Pancreas (tissue), 10 donors: ENCODE measurements at regions not wholly inside any gene's neighbourhood (a gene's known extent, or its start where the extent isn't known, plus 50 kb on each side); places are given as distances from the start of the nearest gene placed in this dataset.
"Not testable (repeated sequence)": the region's sequence is repeated elsewhere in the genome, so short reads cannot be mapped to it uniquely, and the experiment has no call there.

Source experiments
- ATAC-seq, 4 donors: fragments of 200-7000 bp; cut with Tn5 transposase; one replicate each; pipeline versions ENCODE4 v1.8.0 to v1.9.1; 2020; ENCODE audit warnings: mild to moderate bottlenecking in 4 of 4, moderate library complexity in 4 of 4
- DNase-seq, 6 donors: peaks; one replicate each; pipeline ENCODE4 v3.0.0-alpha.2; 2020
- FAIRE-seq: peaks from 2 replicates; lab custom pipeline; 2012; peaks lifted over from hg19 to GRCh38; lab: Jason Lieb, UNC
- H3K27ac ChIP-seq, 4 donors: fragments of 200-600 bp; sonication (generic); 1 replicate in 3 of 4; 2 replicates in 1 of 4; pipeline versions ENCODE4 v1.5.0 to v1.8.0; 2020
- H3K27me3 ChIP-seq, 4 donors: fragments of 200-600 bp; one replicate each; pipeline ENCODE4 v1.8.0; 2021
- H3K36me3 ChIP-seq, 3 donors: fragments of 200-600 bp; sonication (generic) in 1 of 3; one replicate each; pipeline versions ENCODE4 v1.5.0 to v1.8.0; 2020 to 2021
- H3K4me1 ChIP-seq, 3 donors: fragments of 200-600 bp; one replicate each; pipeline ENCODE4 v1.8.0; 2021
- H3K4me3 ChIP-seq, 4 donors: fragments of 200-600 bp; sonication (generic) in 2 of 4; one replicate each; pipeline versions ENCODE4 v1.5.0 to v1.8.0; 2020 to 2021
- H3K9me3 ChIP-seq, 4 donors: fragments of 200-600 bp; one replicate each; pipeline ENCODE4 v1.8.0; 2021
- CTCF ChIP-seq, 4 donors: fragments of 200-600 bp; sonication (generic) in 3 of 4; IDR thresholded peaks; one replicate each; pipeline versions ENCODE4 v1.5.0 to v1.8.0; 2021; ENCODE audit warnings: antibody characterized with exemption in 4 of 4
- WGBS, 2 donors: extraction: QIAGEN DNeasy Blood & Tissue Kit; methylation state at CpG; one replicate each; pipeline ENCODE4 v1.1.7; 2013; 5-methylcytosine and 5-hydroxymethylcytosine counted together
- intact Hi-C, 3 donors: fragments of 100-400 bp; cut with DNase I; formaldehyde crosslinking; loops; one replicate each; pipeline versions ENCODE4 v1.11.1 to v1.14.2; 2022
- donor health status: healthy with polysubstance abuse.
- donor health status: DM: no; HTN: no; CAD: no; lungs with moderate emphysema.
- donor health status: DM: no; HTN: no; CAD: no.
- donor health status: control.
- donor health status: control.
- donor health status: Bipolar disorder and iron deficiency.
- donor health status: DM: yes; HTN: yes; CAD: no.
- donor health status: DM: no; HTN: no; CAD: no.
- donor health status: DM: no; HTN: no; CAD: no.
- donor health status: DM: yes; HTN: yes; CAD: no.

DNA sequence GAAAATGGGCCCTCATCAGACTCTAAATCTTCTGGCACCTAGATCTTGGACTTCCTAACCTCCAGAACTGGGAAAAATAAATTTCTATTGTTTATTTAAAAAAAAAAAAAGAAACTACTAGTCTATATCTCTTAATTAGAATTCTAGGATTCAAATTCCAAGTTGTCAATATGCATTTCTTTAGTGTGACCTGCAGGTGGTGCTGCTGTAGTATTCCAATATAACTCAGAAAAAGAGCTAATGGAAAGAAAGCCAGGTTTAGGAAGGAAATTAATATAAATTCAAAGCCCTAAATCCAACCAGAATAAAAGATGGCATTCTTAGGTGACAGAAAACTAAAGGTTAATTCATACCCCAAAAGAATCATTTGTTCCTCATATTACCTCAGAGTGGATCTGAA, 80.0 kb upstream of the NALF2 start:
- FAIRE-seq (peak; percentile 89), ATAC-seq (no peak), DNase-seq (no peak)
- no peaks in the 10 kb centered on the region for H3K36me3 ChIP-seq
- H3K27ac ChIP-seq: no peak overlapping the region
- peaks cover 0 to 27% (median 3%) of the 10 kb centered on the region in 4 donors for H3K27me3 ChIP-seq
- no peaks in the 10 kb centered on the region for H3K4me1 ChIP-seq
- TF ChIP-seq CTCF (IDR thresholded peaks at IDR 0.05): peak in 1 of 4 donors; percentile 8
- intact Hi-C loops: no loop called here
- no peaks in the 10 kb centered on the region for H3K9me3 ChIP-seq
- H3K4me3 ChIP-seq: no peak overlapping the region

DNA sequence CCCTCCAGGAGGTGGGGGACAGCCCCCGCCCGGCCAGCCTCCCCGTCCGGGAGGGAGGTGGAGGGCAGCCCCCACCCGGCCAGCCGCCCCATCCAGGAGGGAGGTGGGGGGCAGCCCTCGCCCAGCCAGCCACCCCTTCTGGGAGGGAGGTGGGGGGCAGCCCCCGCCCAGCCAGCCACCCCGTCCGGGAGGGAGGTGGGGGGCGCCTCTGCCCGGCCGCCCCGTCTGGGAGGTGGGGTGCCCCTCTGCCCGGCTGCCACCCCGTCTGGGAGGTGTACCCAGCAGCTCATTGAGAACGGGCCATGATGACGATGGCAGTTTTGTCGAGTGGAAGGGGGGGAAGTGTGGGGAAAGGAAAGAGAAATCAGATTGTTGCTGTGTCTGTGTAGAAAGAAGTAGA, 81.9 kb upstream of the NALF2 start:
- H3K36me3 ChIP-seq, intact Hi-C loops, H3K4me3 ChIP-seq, DNase-seq, ATAC-seq, H3K9me3 ChIP-seq, H3K27ac ChIP-seq, FAIRE-seq, H3K4me1 ChIP-seq: not testable (repeated sequence)
- 80 to 91% methylated on average over 12 to 16 of the region's 19 CpGs for WGBS, 2 donors
- peaks cover 0 to 14% (median 0%) of the 10 kb centered on the region in 4 donors for H3K27me3 ChIP-seq

DNA sequence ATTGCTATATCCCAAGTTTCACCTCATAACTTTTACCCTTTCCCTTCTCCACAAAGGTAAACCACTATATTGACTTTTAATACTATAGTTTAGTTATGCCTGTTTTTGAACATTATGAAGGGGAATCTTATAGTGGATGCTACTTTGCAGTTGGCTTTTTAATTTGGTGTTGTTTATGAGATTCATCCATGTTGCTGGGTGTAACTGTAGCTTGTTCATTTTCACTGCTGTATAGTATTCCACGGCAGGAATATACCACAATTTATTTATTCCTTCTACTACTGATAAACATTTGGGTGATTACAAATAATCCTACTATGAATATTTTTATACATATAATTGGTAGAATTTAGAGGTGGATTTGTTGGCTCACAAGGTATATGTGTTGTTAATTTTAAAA, 88.4 kb upstream of the NALF2 start:
- FAIRE-seq (peak; percentile 74), DNase-seq (no peak), ATAC-seq (no peak)
- TF ChIP-seq CTCF (IDR thresholded peaks at IDR 0.05): no peak
- 92 to 93% methylated on average over 1 of the region's 1 CpG for WGBS, 2 donors
- Histone ChIP-seq H3K9me3 (no peaks in the 10 kb centered on the region), H3K36me3 (no peaks in the 10 kb centered on the region), H3K4me1 (no peaks in the 10 kb centered on the region), H3K4me3 (no peak overlapping the region), H3K27me3 (peaks cover 0 to 7% (median 0%) of the 10 kb centered on the region in 4 donors), H3K27ac (no peak overlapping the region)
- intact Hi-C loops: no loop called here

DNA sequence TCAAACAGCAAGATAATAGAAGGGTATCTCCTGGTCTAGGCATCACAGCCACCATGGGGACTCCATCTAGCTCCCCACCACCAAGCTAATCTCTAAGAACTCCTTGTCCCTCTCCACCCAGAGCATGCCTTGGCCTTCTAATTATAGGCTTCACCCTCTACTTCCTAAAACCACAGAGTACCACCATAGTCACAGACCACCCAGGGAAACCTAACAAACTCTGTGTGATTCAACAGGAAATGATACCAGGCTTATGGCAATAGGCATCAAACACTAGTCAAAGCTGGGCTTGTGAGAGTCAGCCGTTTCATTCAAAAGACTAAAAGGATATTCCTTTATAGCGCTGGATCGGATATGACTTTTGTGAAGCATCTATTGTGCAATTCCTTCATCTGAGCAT, 91.5 kb upstream of the NALF2 start:
- Histone ChIP-seq H3K27ac (no peak overlapping the region), H3K27me3 (peaks cover 0 to 7% (median 0%) of the 10 kb centered on the region in 4 donors), H3K36me3 (no peaks in the 10 kb centered on the region), H3K9me3 (no peaks in the 10 kb centered on the region), H3K4me3 (no peak overlapping the region), H3K4me1 (no peaks in the 10 kb centered on the region)
- ATAC-seq: no peak
- intact Hi-C loops: no loop called here
- DNase-seq: no peak
- 84 to 87% methylated on average over 3 of the region's 3 CpGs for WGBS, 2 donors
- no peak for TF ChIP-seq CTCF (IDR thresholded peaks at IDR 0.05)
- FAIRE-seq: no peak

GRCh38 chrX:69398881-69399280, 105.2 kb upstream of the NALF2 start:
- no peak for TF ChIP-seq CTCF (IDR thresholded peaks at IDR 0.05)
- DNase-seq (no peak), ATAC-seq (no peak), FAIRE-seq (no peak)
- Histone ChIP-seq H3K36me3 (no peaks in the 10 kb centered on the region), H3K9me3 (no peaks in the 10 kb centered on the region), H3K4me3 (no peak overlapping the region), H3K27ac (no peak overlapping the region), H3K27me3 (peaks cover 0 to 17% (median 0%) of the 10 kb centered on the region in 4 donors), H3K4me1 (no peaks in the 10 kb centered on the region)
- intact Hi-C loops: no loop called here

- ATAC-seq (no peak), FAIRE-seq (no peak), DNase-seq (no peak)
- intact Hi-C loops: no loop called here
- no peak for TF ChIP-seq CTCF (IDR thresholded peaks at IDR 0.05)
- H3K27me3 ChIP-seq: peaks cover 0 to 17% (median 0%) of the 10 kb centered on the region in 4 donors
- H3K9me3 ChIP-seq: no peaks in the 10 kb centered on the region
- no peak overlapping the region for H3K27ac ChIP-seq
- H3K4me1 ChIP-seq: no peaks in the 10 kb centered on the region
- WGBS, 2 donors: 53% methylated on average over 4 of the region's 4 CpGs
- no peak overlapping the region for H3K4me3 ChIP-seq
- H3K36me3 ChIP-seq: no peaks in the 10 kb centered on the region
These were observed 107.2 kb upstream of the NALF2 start for GRCh38 chrX:69396916-69397315.
